Thyroid gland (tissue), 4 donors: ENCODE measurements at regions not wholly inside any gene's neighbourhood (a gene's known extent, or its start where the extent isn't known, plus 50 kb on each side); places are given as distances from the start of the nearest gene placed in this dataset.

Source experiments
- POLR2A ChIP-seq, 2 donors: fragments of 450-650 bp; IDR thresholded peaks; one replicate each; pipeline ENCODE4 v1.6.1; 2017; ENCODE audit warnings: antibody characterized with exemption in 2 of 2, mild to moderate bottlenecking in 2 of 2, moderate library complexity in 1 of 2
- TF ChIP-seq, protein P1 (sequence below), 6 experiments: fragments of 200-600 bp in 3 of 6; fragments of 450-650 bp in 3 of 6; sonication (generic) in 3 of 6; IDR thresholded peaks; one replicate each; pipeline ENCODE4 v1.5.1; 2016 to 2019; ENCODE audit warnings: antibody characterized with exemption in 6 of 6, mild to moderate bottlenecking in 2 of 6, inconsistent platforms in 1 of 6, moderate library complexity in 1 of 6

GRCh38 chr4:151820004-151820403 is 59.2 kb upstream of the GATB start:
- TF ChIP-seq, protein P1, sequence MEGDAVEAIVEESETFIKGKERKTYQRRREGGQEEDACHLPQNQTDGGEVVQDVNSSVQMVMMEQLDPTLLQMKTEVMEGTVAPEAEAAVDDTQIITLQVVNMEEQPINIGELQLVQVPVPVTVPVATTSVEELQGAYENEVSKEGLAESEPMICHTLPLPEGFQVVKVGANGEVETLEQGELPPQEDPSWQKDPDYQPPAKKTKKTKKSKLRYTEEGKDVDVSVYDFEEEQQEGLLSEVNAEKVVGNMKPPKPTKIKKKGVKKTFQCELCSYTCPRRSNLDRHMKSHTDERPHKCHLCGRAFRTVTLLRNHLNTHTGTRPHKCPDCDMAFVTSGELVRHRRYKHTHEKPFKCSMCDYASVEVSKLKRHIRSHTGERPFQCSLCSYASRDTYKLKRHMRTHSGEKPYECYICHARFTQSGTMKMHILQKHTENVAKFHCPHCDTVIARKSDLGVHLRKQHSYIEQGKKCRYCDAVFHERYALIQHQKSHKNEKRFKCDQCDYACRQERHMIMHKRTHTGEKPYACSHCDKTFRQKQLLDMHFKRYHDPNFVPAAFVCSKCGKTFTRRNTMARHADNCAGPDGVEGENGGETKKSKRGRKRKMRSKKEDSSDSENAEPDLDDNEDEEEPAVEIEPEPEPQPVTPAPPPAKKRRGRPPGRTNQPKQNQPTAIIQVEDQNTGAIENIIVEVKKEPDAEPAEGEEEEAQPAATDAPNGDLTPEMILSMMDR (IDR thresholded peaks at IDR 0.05), result no peak
- TF ChIP-seq POLR2A (IDR thresholded peaks at IDR 0.05), result no peak
